Osteocyte (in vitro differentiated cells): ENCODE measurements at regions not wholly inside any gene's neighbourhood (a gene's known extent, or its start where the extent isn't known, plus 50 kb on each side); places are given as distances from the start of the nearest gene placed in this dataset.

Source experiments
- DNase-seq: peaks from one replicate; pipeline ENCODE4 v3.0.0; 2021; ENCODE audit warnings: mixed read lengths; ENCODE audit not compliant: unreplicated experiment; ENCODE audit errors: extremely low spot score
- H3K27ac Mint-ChIP-seq: one replicate; pipeline ENCODE4 v1.8.0; 2021; ENCODE audit warnings: mild to moderate bottlenecking, mixed read lengths; ENCODE audit not compliant: unreplicated experiment
- H3K27me3 Mint-ChIP-seq: one replicate; pipeline ENCODE4 v1.8.0; 2021; ENCODE audit warnings: mixed read lengths; ENCODE audit not compliant: unreplicated experiment
- H3K36me3 Mint-ChIP-seq: one replicate; pipeline ENCODE4 v1.8.0; 2021; ENCODE audit warnings: mixed read lengths; ENCODE audit not compliant: unreplicated experiment
- H3K4me1 Mint-ChIP-seq: one replicate; pipeline ENCODE4 v1.8.0; 2021; ENCODE audit warnings: mixed read lengths; ENCODE audit not compliant: unreplicated experiment
- H3K4me3 Mint-ChIP-seq: one replicate; pipeline ENCODE4 v1.8.0; 2021; ENCODE audit warnings: mild to moderate bottlenecking, moderate library complexity, mixed read lengths; ENCODE audit not compliant: unreplicated experiment
- H3K9me3 Mint-ChIP-seq: one replicate; pipeline ENCODE4 v1.8.0; 2021; ENCODE audit warnings: mixed read lengths; ENCODE audit not compliant: unreplicated experiment
- TF ChIP-seq, protein P1 (sequence below): fragments of 200-600 bp; sonication (generic); IDR thresholded peaks from 2 replicates; pipeline ENCODE4 v1.5.0; 2021; ENCODE audit warnings: antibody characterized with exemption, mild to moderate bottlenecking, moderate library complexity

DNA sequence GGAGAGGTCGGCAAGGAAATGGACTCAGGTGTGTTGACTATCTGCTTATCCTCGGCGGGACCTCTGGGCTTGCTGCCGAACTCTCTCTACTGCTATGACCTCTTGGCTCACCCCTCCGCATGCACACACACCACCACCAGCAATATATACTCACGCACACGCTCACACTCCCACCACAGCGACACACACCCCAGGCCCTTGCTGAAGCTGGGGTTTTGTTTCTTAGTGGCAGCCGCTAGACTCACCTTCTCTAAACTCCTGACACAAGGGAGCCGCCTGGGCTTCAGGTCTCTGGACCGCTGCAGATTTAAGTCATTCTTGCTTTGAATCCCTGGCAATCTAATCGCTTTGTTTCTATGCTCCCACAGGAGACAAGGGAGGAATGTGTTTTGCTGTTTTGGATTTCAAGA lies 59.4 kb upstream of the BACH2 start:
- Mint-ChIP-seq H3K27me3 (peaks cover 29% of the 10 kb centered on the region), H3K9me3 (no peaks in the 10 kb centered on the region), H3K4me1 (no peaks in the 10 kb centered on the region), H3K4me3 (no peak overlapping the region), H3K27ac (no peak overlapping the region), H3K36me3 (no peaks in the 10 kb centered on the region)
- TF ChIP-seq, protein P1, sequence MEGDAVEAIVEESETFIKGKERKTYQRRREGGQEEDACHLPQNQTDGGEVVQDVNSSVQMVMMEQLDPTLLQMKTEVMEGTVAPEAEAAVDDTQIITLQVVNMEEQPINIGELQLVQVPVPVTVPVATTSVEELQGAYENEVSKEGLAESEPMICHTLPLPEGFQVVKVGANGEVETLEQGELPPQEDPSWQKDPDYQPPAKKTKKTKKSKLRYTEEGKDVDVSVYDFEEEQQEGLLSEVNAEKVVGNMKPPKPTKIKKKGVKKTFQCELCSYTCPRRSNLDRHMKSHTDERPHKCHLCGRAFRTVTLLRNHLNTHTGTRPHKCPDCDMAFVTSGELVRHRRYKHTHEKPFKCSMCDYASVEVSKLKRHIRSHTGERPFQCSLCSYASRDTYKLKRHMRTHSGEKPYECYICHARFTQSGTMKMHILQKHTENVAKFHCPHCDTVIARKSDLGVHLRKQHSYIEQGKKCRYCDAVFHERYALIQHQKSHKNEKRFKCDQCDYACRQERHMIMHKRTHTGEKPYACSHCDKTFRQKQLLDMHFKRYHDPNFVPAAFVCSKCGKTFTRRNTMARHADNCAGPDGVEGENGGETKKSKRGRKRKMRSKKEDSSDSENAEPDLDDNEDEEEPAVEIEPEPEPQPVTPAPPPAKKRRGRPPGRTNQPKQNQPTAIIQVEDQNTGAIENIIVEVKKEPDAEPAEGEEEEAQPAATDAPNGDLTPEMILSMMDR = no peak
- DNase-seq = no peak

DNA sequence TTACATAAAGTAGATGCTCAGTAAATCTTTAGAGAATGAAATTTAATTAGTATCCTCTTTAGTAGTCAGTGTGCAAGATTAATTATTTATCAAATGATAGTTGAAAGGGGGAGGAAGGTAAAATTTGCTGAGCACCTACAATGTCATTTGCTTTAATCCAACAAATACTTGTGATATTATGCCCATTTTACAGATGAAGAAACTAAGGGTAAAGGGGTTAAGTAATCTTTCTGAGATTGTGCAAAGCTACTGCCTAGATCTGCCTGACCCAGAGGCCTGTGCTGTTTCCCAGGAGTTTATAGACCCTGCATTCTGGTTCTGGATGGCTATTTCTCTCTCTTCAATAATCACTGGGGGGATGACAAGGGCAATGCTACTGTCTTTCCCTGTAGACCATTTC lies 58.3 kb upstream of the BACH2 start:
- TF ChIP-seq, protein P1 = no peak
- DNase-seq = no peak
- Mint-ChIP-seq H3K27ac (no peak overlapping the region), H3K9me3 (no peaks in the 10 kb centered on the region), H3K27me3 (peaks cover 38% of the 10 kb centered on the region), H3K36me3 (no peaks in the 10 kb centered on the region), H3K4me3 (no peak overlapping the region), H3K4me1 (no peaks in the 10 kb centered on the region)

DNA sequence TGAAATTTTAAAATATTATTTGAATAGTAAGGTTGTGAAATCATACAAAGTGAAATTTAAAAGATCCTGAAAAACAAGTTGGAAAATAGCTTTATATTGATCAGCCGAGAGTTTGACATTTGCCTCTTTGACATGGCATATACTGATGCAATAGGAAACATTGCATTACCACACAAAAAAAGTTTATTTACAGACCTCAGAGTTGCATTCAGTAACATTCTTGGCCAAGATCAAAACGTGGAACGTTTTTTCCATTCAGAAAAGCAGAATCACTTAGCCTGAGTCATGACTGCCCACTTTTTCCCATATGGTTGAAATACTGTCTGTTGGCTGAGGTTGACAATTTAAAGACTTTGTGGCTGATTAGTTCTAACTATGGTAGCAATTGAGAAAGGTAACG lies 55.1 kb upstream of the BACH2 start:
- Mint-ChIP-seq H3K4me3 (no peak overlapping the region), H3K27me3 (peaks cover 57% of the 10 kb centered on the region), H3K36me3 (no peaks in the 10 kb centered on the region), H3K9me3 (no peaks in the 10 kb centered on the region), H3K4me1 (no peaks in the 10 kb centered on the region), H3K27ac (no peak overlapping the region)
- TF ChIP-seq, protein P1 = no peak
- DNase-seq = no peak

DNA sequence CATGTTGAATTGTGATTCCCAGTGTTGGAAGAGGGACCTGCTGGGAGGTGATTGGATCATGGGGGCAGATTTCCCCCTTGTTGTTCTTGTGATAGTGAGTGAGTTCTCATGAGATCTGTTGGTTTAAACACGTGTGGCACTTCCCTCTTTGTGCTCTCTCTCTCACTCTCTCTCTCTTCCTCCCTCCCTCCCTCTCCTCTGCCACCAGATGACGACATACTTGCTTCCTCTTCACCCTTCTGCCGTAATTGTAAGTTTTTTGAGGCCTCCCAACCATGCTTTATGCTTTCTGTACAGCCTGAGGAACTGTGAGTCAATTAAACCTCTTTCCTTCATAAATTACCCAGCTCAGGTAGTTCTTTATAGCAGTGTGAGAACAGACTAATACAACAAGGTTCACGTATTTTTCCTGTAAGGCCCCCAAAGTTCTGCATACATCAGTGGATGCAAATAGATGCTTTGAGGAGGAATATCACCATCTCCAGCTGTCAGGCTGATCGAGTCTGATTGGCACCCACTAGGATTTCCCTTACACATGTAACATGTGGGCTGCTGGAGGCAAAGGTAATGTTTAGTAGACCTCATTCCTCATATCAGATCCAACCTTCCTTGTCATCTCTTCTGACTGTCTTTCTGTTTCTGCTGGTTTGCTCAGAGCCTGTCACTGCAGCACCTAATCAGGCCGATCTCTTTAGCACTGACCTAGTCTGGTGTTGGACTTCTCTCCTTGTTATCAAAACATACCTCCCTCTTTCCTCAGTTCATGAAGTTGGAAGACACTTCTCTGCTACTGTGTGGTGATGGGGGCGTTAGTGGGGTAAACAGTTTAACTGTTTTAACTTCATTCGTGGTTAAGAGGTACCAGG lies 54.3 kb upstream of the BACH2 start:
- no peak for DNase-seq
- Mint-ChIP-seq H3K27me3 (peaks cover 58% of the 10 kb centered on the region), H3K4me1 (no peaks in the 10 kb centered on the region), H3K27ac (no peak overlapping the region), H3K36me3 (no peaks in the 10 kb centered on the region), H3K4me3 (no peak overlapping the region), H3K9me3 (no peaks in the 10 kb centered on the region)
- TF ChIP-seq, protein P1 = no peak

DNA sequence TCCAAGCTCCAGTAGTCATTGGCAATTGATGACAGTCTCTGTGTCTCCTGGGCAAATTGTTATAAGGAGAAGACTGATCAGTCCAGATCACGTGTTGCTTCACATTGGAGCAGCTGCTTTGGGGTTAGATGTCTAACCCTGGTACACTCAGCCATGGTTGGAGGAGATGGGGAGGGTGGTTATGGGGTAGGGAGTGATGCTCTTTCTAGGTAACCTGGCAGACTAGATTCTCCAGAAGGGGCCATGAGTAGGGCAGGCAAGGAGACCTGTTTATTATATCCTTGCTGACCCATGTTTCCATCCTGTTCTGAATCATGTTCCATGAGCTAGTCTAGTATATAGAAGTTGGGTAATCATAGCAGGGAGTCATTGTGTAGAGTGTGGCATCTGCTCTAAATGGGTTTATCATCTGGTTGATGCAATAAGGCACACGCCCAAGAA lies 50.8 kb upstream of the BACH2 start:
- no peaks in the 10 kb centered on the region for H3K36me3 Mint-ChIP-seq
- H3K27ac Mint-ChIP-seq = no peak overlapping the region
- H3K9me3 Mint-ChIP-seq = no peaks in the 10 kb centered on the region
- H3K27me3 Mint-ChIP-seq = peaks cover 52% of the 10 kb centered on the region
- H3K4me1 Mint-ChIP-seq = no peaks in the 10 kb centered on the region
- no peak for DNase-seq
- no peak overlapping the region for H3K4me3 Mint-ChIP-seq
- TF ChIP-seq, protein P1 = no peak
